A549 (cell line): ENCODE measurements at regions not wholly inside any gene's neighbourhood (a gene's known extent, or its start where the extent isn't known, plus 50 kb on each side); places are given as distances from the start of the nearest gene placed in this dataset.

Source experiments
- ATAC-seq, 2 experiments: fragments of 200-7000 bp in 1 of 2; fragments of >200 bp in 1 of 2; cut with Nextera tagmentation in 1 of 2; cut with Tn5 transposase in 1 of 2; 3 replicates each; pipeline versions ENCODE4 v1.8.0 to v1.9.1; 2018 to 2020; ENCODE audit warnings: mild to moderate bottlenecking in 1 of 2, moderate library complexity in 1 of 2
- CTCF ChIA-PET: fragments of 300-600 bp; sonication (Branson Sonifier 250); formaldehyde crosslinking; extraction: SDS; loops from one replicate; lab custom pipeline; 2021; ENCODE audit warnings: antibody characterized with exemption, inconsistent platforms; lab: Yijun Ruan, JAX
- POLR2A ChIA-PET: fragments of 350-600 bp; formaldehyde crosslinking; extraction: SDS; loops from one replicate; lab custom pipeline; 2021; ENCODE audit warnings: antibody characterized with exemption, inconsistent platforms; lab: Yijun Ruan, JAX
- DNase-seq, 2 experiments: peaks; one replicate each; pipeline versions ENCODE4 v3.0.0 to v3.0.0-alpha.2; 2011 to 2016; ENCODE audit warnings: low read depth in 1 of 2, low spot score in 1 of 2
- FAIRE-seq: peaks from 2 replicates; lab custom pipeline; 2011; peaks lifted over from hg19 to GRCh38; lab: Jason Lieb, UNC
- H3K27ac ChIP-seq, 2 experiments: fragments of >200 bp; sonication (Bioruptor Twin); formaldehyde crosslinking; 3 replicates each; pipeline ENCODE4 v1.5.1; 2016 to 2017
- H3K4me1 ChIP-seq: fragments of >200 bp; sonication (Bioruptor Twin); formaldehyde crosslinking; 3 replicates; pipeline ENCODE4 v1.6.1; 2016
- H3K4me2 ChIP-seq: fragments of >200 bp; sonication (Bioruptor Twin); formaldehyde crosslinking; 3 replicates; pipeline ENCODE4 v1.6.1; 2016
- H3K4me3 ChIP-seq: fragments of >200 bp; sonication (Bioruptor Twin); formaldehyde crosslinking; 3 replicates; pipeline ENCODE4 v1.5.1; 2016
- H3K9me3 ChIP-seq: fragments of >200 bp; sonication (Bioruptor Twin); formaldehyde crosslinking; 3 replicates; pipeline ENCODE4 v1.6.1; 2016
- CBX2 ChIP-seq: fragments of 200-600 bp; sonication (generic); IDR thresholded peaks from 2 replicates; pipeline ENCODE4 v1.6.1; 2016; ENCODE audit warnings: low read depth, mild to moderate bottlenecking, borderline replicate concordance
- CHD2 ChIP-seq: fragments of 150-350 bp; IDR thresholded peaks from 2 replicates; pipeline ENCODE4 v1.6.1; 2014; ENCODE audit warnings: low read length; ENCODE audit not compliant: partially characterized antibody
- EHMT2 ChIP-seq: fragments of 200-600 bp; sonication (generic); IDR thresholded peaks from 2 replicates; pipeline ENCODE4 v1.6.1; 2016; ENCODE audit warnings: antibody characterized with exemption, low read depth, mild to moderate bottlenecking, moderate library complexity
- FOXS1 ChIP-seq: fragments of 250-450 bp; sonication (Bioruptor Pico); IDR thresholded peaks from 2 replicates; pipeline ENCODE4 v1.5.0; 2020; ENCODE audit warnings: mild to moderate bottlenecking, moderate library complexity
- HEYL ChIP-seq: fragments of 250-450 bp; sonication (Bioruptor Pico); IDR thresholded peaks from 2 replicates; pipeline ENCODE4 v1.8.0; 2021; ENCODE audit warnings: mild to moderate bottlenecking, moderate library complexity
- HOXB13 ChIP-seq: fragments of 250-450 bp; sonication (Bioruptor Pico); IDR thresholded peaks from 2 replicates; pipeline ENCODE4 v1.5.0; 2020; ENCODE audit warnings: low read depth, mild to moderate bottlenecking, moderate library complexity
- HOXB5 ChIP-seq: fragments of 250-450 bp; sonication (Bioruptor Pico); IDR thresholded peaks from 2 replicates; pipeline ENCODE4 v1.5.0; 2020; ENCODE audit warnings: mild to moderate bottlenecking, moderate library complexity
- JUN ChIP-seq, 2 experiments: fragments of >200 bp; sonication (Bioruptor Twin); formaldehyde crosslinking; IDR thresholded peaks; 2 replicates in 1 of 2; 3 replicates in 1 of 2; pipeline ENCODE4 v1.6.1; 2016 to 2017
- KDM1A ChIP-seq: fragments of 200-600 bp; sonication (generic); IDR thresholded peaks from 2 replicates; pipeline ENCODE4 v1.6.1; 2016; ENCODE audit warnings: low read depth, mild to moderate bottlenecking
- MAZ ChIP-seq: fragments of 150-350 bp; IDR thresholded peaks from 2 replicates; pipeline ENCODE4 v1.6.1; 2014; ENCODE audit warnings: antibody characterized with exemption, low read depth, low read length, borderline replicate concordance
- MYC ChIP-seq: IDR thresholded peaks from 2 replicates; pipeline ENCODE4 v1.6.1; 2012; ENCODE audit warnings: mild to moderate bottlenecking, inconsistent platforms, low read length, improper control_type of control experiment, borderline replicate concordance
- NPAS2 ChIP-seq: fragments of 250-450 bp; sonication (Bioruptor Pico); IDR thresholded peaks from 2 replicates; pipeline ENCODE4 v1.8.0; 2022; ENCODE audit warnings: mild to moderate bottlenecking, moderate library complexity, borderline replicate concordance
- NR3C1 ChIP-seq: fragments of >200 bp; sonication (Bioruptor Twin); formaldehyde crosslinking; IDR thresholded peaks from 3 replicates; pipeline ENCODE4 v1.6.1; 2017
- POLR2AphosphoS2 ChIP-seq: conservative IDR thresholded peaks from 2 replicates; pipeline ENCODE4 v1.6.1; 2012; ENCODE audit warnings: low read length, improper control_type of control experiment, inconsistent platforms
- RARB ChIP-seq: fragments of 250-450 bp; sonication (Bioruptor Pico); IDR thresholded peaks from 2 replicates; pipeline ENCODE4 v1.8.0; 2021; ENCODE audit warnings: mild to moderate bottlenecking, moderate library complexity
- RCOR1 ChIP-seq: fragments of 150-350 bp; IDR thresholded peaks from 2 replicates; pipeline ENCODE4 v1.6.1; 2014; ENCODE audit warnings: antibody characterized with exemption, low read length, low read depth
- TP53 ChIP-seq: fragments of 250-450 bp; sonication (Bioruptor Pico); IDR thresholded peaks from 2 replicates; pipeline ENCODE4 v1.5.0; 2021; ENCODE audit warnings: mild to moderate bottlenecking, moderate library complexity
- WGBS: methylation state at CpG from one replicate; pipeline ENCODE4 v1.1.6; 2017; ENCODE audit errors: missing lambda C conversion rate; 5-methylcytosine and 5-hydroxymethylcytosine counted together
- TF ChIP-seq, protein P1 (sequence below): fragments of 150-350 bp; IDR thresholded peaks from 2 replicates; pipeline ENCODE4 v1.6.1; 2014; ENCODE audit warnings: low read depth, mild to moderate bottlenecking, low read length
- TF ChIP-seq, protein P2 (sequence below): fragments of 250-450 bp; sonication (Bioruptor Pico); IDR thresholded peaks from 2 replicates; pipeline ENCODE4 v1.5.0; 2020; ENCODE audit warnings: low read depth, mild to moderate bottlenecking, moderate library complexity
- TF ChIP-seq, protein P3 (sequence below): fragments of 450-650 bp; IDR thresholded peaks from 2 replicates; pipeline ENCODE4 v1.6.1; 2014; ENCODE audit warnings: antibody characterized with exemption
- TF ChIP-seq, protein P4 (sequence below): fragments of 250-450 bp; sonication (Bioruptor Pico); IDR thresholded peaks from 2 replicates; pipeline ENCODE4 v1.5.0; 2021; ENCODE audit warnings: mild to moderate bottlenecking, moderate library complexity, borderline replicate concordance

DNA sequence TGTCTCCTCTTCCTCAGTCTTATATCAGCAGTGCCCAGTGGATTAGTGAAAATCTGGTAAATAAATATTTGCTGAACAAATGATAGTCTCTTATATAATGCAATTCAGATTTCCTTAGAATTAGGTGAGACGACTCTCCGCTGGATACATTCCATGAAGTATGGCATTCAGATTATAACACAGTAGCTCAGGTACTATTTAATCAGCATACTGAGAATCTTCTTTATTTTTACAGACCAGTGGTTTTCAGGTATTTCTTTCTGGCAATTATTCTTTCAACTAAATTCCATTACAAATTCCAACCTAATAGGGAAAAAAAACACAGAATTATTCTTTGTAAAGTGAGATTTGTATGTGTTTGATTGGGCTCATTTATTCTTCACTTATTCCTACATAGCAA lies 435.5 kb downstream of the TAF11L14 start:
- no peak overlapping the region for H3K4me2 ChIP-seq
- H3K4me1 ChIP-seq, result no peaks in the 10 kb centered on the region
- no peak for FAIRE-seq
- ChIA-PET POLR2A (interaction anchor here (0.5 kb wide), 1 partner anchor 174 kb away, joined by 4 read pairs; no protein-coding TSS in a partner anchor), CTCF (interaction anchor here (0.6 to 1.5 kb wide), 3 partner anchors 326 to 853 kb away, joined by 3 to 5 read pairs (median 3); no protein-coding TSS in a partner anchor)
- H3K4me3 ChIP-seq, result no peak overlapping the region
- WGBS, result 89% methylated on average over 2 of the region's 2 CpGs
- no peaks in the 10 kb centered on the region for H3K9me3 ChIP-seq
- no peak overlapping the region for H3K27ac ChIP-seq
- no peak for DNase-seq
- no peak for ATAC-seq
- no peak for TF ChIP-seq RARB (CRISPR knock-in tag)
- no peak for TF ChIP-seq NR3C1
- no peak for TF ChIP-seq NPAS2 (CRISPR knock-in tag)
- no peak for TF ChIP-seq HEYL
- no peak for TF ChIP-seq MYC
- TF ChIP-seq, protein P1, sequence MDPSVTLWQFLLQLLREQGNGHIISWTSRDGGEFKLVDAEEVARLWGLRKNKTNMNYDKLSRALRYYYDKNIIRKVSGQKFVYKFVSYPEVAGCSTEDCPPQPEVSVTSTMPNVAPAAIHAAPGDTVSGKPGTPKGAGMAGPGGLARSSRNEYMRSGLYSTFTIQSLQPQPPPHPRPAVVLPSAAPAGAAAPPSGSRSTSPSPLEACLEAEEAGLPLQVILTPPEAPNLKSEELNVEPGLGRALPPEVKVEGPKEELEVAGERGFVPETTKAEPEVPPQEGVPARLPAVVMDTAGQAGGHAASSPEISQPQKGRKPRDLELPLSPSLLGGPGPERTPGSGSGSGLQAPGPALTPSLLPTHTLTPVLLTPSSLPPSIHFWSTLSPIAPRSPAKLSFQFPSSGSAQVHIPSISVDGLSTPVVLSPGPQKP, result no peak
- TF ChIP-seq EHMT2, result no peak
- no peak for TF ChIP-seq CHD2
- no peak for TF ChIP-seq JUN (IDR thresholded peaks at IDR 0.05)
- TF ChIP-seq, all 56 proteins: peak for 0

DNA sequence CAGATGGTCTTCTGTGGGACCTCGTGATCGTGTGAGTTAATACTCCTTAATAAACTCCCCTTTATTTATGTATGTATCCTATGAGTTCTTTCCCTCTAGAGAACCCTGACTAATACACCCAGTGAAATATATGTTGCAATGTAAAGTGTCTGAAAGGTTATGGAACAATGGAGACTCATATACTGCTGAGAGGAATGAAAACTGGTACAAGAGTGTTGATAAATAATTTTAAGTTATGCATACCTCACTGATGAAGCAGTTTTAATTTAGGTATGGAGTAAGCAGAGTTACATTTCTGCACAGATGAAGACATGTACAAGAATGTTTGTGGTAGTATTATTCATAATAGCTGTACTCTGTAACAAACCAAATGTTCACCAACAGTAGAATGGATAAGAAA lies 438.3 kb downstream of the TAF11L14 start:
- ATAC-seq, result no peak

More for the DNA sequence above, 438.3 kb downstream of the TAF11L14 start:
- no peak for FAIRE-seq
- H3K4me2 ChIP-seq, result no peak overlapping the region
- no peak overlapping the region for H3K27ac ChIP-seq
- no peaks in the 10 kb centered on the region for H3K9me3 ChIP-seq
- CTCF ChIA-PET, result no interaction called here
- WGBS, result 55% methylated on average over 2 of the region's 2 CpGs
- POLR2A ChIA-PET, result no interaction called here
- H3K4me1 ChIP-seq, result no peaks in the 10 kb centered on the region
- TF ChIP-seq FOXS1 (no peak), HOXB5 (CRISPR knock-in tag) (no peak), CBX2 (no peak), HOXB13 (CRISPR knock-in tag) (no peak), TP53 (no peak), RCOR1 (no peak), POLR2AphosphoS2 (no peak), MAZ (no peak), KDM1A (no peak)
- TF ChIP-seq, protein P2, sequence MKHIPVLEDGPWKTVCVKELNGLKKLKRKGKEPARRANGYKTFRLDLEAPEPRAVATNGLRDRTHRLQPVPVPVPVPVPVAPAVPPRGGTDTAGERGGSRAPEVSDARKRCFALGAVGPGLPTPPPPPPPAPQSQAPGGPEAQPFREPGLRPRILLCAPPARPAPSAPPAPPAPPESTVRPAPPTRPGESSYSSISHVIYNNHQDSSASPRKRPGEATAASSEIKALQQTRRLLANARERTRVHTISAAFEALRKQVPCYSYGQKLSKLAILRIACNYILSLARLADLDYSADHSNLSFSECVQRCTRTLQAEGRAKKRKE (CRISPR knock-in tag), result no peak
- TF ChIP-seq, protein P3, sequence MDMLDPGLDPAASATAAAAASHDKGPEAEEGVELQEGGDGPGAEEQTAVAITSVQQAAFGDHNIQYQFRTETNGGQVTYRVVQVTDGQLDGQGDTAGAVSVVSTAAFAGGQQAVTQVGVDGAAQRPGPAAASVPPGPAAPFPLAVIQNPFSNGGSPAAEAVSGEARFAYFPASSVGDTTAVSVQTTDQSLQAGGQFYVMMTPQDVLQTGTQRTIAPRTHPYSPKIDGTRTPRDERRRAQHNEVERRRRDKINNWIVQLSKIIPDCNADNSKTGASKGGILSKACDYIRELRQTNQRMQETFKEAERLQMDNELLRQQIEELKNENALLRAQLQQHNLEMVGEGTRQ, result no peak
- TF ChIP-seq, protein P1, result no peak
- TF ChIP-seq, protein P4, sequence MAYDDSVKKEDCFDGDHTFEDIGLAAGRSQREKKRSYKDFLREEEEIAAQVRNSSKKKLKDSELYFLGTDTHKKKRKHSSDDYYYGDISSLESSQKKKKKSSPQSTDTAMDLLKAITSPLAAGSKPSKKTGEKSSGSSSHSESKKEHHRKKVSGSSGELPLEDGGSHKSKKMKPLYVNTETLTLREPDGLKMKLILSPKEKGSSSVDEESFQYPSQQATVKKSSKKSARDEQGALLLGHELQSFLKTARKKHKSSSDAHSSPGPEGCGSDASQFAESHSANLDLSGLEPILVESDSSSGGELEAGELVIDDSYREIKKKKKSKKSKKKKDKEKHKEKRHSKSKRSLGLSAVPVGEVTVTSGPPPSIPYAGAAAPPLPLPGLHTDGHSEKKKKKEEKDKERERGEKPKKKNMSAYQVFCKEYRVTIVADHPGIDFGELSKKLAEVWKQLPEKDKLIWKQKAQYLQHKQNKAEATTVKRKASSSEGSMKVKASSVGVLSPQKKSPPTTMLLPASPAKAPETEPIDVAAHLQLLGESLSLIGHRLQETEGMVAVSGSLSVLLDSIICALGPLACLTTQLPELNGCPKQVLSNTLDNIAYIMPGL (CRISPR knock-in tag), result no peak
- TF ChIP-seq, all 56 proteins: peak for 0
- no peak overlapping the region for H3K4me3 ChIP-seq
- no peak for DNase-seq
